ENCODE measurements at regions not wholly inside any gene's neighbourhood (a gene's known extent, or its start where the extent isn't known, plus 50 kb on each side); places are given as distances from the start of the nearest gene placed in this dataset.

DNA sequence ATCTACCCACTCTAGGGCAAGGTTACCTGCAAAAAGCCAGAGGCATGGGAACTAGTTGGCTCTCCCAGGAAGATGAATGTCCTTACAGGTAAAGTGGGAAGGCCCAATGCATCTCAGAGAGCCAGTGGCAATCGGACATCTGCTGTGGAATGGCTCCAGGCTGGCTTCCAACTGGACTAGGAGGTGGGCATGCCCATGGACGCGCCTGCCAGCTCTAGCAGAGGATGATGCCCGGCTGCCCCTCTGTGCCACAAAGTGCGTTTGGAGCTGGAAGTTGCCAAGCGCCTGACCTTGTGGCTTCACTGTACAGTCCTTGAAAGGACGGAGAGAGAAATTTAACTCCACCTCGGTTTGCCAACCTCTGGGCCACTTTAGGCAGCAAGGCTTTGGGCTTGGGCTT, 84.4 kb downstream of the NR2F2 start:
- DNase-seq (ENCODE audit: low read depth in 1 of 2, low spot score in 1 of 2) = no peak

DNA sequence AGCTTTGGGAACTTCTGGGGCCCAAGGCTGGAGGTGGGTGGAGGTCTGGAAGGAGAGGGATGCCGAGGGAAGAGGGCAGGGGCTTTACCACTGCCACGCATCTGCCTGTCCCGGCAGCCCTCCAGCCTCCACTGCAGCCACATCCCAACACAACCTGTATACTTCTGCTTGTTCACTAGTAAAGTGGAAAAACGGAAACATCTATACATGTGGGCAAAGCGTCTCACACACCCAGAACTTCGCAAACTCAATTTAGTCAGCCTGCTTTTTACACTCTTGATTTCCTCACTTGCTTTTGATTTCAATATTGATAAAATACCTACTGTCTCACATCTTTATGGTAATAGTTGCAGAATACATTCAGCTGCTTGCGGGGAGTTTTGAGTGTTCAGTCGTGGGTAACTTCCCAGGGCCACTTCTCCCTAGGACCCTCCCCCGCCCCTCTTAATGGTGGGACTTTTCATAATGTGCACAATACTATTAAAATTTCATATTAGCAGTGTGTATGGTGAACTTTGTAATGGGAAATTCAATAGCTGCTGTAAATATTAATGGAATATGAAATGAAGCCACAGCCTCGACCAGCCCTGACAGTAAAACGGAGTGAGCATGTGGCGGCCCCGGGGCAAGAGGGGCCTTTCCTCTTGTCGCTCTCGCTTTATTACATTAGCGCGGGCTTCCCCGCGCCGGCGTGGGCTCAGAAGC, 85.2 kb downstream of the NR2F2 start:
- DNase-seq (ENCODE audit: low read depth in 1 of 2, low spot score in 1 of 2) = no peak

DNA sequence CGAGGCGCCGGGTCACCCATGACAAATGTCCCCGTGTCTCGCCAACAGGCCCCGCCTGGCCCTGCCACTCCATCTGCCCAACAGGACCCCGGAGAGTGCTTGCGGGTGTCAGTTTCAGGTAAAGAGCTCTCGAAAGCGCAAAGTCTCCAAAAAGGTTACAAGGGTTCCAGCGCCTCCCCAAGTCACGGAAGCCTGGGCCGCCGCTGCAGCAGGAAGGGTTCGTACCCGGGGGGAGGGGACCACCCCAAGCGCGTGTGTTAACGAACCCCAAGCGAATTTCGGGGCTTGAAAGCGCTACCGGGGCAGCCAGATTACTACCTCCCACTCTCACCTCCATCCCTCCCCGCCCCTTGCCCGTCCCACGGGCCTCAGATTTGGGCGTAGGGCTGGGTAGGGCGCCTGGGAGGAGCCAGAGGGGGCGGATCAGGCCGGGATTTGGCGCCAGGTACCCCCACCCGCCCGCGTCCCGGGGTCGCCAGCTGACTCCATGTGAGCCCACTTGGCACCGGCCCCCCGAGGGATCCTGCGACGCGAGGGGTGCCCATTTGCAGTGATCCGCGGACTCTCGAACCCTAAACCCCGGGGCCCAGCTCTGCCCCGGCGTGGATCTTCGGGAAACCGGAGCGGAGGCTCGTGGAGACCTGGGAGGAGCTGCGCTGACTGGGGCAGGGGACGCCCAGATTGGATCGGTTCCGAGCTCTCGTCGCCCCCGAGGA, 85.9 kb downstream of the NR2F2 start:
- DNase-seq (ENCODE audit: low read depth in 1 of 2, low spot score in 1 of 2) = no peak

DNA sequence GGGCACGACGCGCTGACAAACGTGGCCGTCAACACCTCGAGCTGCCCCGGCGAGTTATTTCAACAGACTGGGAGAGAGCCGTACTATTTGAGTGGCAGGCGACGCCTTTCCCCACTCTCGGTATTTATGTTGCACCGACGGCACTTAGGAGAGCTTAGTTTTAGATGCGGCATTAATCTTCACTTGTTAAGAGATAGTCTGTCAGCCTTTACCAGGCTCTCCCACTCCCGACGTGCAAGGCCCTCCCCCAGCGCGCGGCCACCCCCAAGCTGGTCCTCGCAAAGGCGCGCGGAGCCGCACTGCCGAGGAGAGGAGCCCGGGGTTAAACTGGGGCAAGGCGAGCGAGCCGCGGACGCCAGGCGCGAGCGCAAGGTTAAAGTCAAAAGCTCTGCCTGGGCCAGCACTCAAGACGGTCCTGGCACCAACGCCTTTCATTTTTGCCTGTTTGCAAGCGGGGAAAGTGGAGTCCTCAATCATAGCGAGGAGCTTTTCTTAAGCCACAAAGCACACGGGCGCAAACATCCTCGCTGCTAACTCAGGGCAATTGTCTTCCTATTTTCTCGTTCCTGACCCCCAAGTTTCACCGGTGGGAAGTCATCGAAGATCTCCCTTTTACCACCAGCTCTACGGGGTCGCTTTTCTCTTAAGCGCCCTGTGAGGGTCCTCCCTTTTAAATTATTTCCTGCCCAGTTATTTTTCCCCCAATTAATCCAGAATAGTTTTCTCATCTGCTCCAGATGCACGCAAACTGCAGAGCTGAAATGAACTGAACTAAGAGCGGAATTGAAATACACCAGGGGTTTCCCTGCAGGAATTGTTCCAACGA, 86.6 kb downstream of the NR2F2 start:
- DNase-seq (ENCODE audit: low read depth in 1 of 2, low spot score in 1 of 2) = no peak

DNA sequence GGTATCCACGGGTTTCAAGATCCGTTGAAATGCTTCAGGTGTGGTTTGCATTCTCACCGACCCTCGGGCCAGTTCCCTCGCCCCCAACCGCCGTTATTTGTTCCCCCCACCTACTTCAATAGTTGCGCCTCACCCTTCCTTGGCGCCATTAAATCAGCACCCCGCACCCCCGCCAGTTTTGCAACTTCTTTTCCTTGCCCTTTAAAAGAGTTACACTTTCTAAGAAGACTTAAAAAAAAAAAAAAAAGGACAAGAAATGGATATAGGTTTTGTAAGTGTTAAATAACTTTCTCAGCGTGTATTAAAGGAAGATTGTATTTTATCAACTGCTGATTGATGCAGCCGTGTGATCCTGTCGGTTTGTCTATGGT, 87.2 kb downstream of the NR2F2 start:
- no peak for DNase-seq (ENCODE audit: low read depth in 1 of 2, low spot score in 1 of 2)

DNA sequence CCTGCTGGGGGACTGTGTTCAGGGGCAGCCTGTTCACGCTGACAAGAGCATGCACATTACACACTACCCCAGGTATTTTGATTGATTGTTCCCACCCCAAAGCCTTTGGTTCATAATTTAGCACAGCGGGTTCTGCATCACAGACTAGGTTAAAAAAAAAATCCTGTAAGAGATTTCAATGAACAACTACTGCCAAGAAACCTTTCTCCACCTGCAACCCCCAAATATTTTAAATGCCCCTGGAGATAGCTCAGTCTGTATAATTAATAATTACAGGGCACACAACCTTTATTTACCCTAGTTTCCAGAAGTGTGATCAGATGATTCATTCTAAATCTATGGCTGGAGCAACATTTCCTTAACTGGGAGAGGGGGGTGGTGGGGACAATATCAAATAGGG, 87.6 kb downstream of the NR2F2 start:
- DNase-seq (ENCODE audit: low read depth in 1 of 2, low spot score in 1 of 2) = no peak

DNA sequence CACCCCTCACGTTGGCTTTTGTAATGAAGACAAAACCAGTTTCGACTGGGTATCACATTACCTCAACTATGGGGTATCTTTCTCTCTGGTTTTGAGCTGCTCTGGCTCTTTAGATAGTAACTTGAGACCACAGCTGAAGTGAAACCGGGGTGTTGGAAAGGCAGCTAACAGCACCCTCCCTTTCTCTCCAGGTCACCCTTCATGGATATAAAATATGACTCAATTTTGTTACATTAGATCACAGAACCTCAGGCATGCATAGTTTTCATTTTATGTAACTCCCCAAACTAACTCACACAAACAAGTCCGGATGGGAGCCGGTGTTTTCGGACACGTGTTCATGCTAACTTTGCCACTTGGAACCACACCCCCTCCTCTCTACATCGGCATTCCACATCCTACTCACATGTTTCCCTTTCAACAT, 90.7 kb downstream of the NR2F2 start:
- no peak for DNase-seq (ENCODE audit: low read depth in 1 of 2, low spot score in 1 of 2)

DNA sequence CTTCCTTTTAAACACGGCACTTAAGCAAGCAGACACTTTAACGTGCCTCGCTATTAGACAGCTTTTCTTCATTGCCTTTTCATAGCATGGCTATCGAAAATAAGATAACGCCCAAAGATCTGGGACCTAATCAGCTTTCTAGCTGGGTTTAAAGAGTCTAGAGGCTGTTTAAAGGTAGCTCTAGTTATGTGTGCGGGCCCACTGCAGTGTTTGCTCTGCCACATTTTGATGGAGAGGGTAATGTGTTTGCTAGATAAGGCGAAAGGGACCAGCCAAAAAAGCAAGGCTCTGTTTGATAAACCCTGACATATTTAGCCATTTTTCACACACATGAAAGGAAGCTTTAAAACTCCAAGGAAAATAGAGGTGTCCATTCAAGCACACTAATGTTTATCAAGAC, 91.6 kb downstream of the NR2F2 start:
- no peak for DNase-seq (ENCODE audit: low read depth in 1 of 2, low spot score in 1 of 2)

DNA sequence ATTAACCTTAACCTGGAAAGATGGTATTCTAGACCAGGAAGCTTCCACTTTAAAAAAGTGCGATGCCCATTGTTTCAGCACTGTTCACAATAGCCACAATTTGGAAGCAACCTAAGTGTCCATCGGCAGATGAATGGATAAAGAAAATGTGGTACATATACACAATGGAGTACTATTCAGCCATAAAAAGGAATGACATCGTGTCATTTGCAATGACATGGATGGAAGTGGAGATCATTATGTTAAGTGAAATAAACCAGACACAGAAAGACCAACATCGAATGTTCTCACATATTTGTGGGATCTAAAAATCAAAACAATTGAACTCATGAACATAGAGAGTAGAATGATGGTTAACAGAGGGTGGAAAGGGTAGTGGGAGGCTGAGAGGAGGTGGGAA, 94.2 kb downstream of the NR2F2 start:
- no peak for DNase-seq (ENCODE audit: low read depth in 1 of 2, low spot score in 1 of 2)

DNA sequence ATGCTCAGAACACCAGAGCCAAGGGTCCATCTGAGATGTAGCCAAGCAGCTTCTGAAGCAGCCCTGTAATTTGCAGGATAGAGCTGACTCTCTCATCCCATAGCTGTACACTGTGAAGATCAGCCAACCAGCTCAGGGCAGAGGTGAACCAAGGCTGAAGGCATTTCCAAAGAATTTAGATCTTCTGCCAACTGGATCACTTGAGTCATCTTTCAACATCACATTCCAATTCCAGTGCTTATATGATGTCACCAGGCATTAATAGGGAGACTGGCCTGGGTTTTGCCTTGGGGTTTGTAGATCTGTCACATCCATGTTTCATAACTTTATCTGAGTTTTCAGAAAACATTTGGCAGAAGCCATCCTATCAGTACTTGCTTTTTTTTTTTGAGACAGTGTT, 98.2 kb downstream of the NR2F2 start:
- DNase-seq (ENCODE audit: low read depth in 1 of 2, low spot score in 1 of 2) = no peak

DNA sequence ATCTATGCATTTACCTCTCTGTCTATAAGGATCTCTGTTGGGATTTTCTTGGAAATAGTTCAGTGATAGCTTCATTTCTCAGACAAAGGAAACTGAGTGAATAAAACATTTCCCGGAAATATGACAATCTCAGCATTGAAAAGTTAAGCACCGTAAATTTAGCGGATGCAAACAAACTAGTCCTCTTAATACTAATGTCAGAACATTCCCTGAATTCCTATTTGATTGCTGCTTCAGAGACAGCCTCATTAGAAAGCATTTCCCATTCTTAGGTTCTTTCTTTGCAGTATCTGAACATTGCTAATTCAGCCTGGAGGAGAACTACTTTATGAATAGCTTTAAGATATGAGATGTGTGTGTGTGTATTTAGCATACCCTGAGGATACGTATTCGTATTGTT, 101.3 kb downstream of the NR2F2 start:
- DNase-seq (ENCODE audit: low read depth in 1 of 2, low spot score in 1 of 2) = no peak

DNA sequence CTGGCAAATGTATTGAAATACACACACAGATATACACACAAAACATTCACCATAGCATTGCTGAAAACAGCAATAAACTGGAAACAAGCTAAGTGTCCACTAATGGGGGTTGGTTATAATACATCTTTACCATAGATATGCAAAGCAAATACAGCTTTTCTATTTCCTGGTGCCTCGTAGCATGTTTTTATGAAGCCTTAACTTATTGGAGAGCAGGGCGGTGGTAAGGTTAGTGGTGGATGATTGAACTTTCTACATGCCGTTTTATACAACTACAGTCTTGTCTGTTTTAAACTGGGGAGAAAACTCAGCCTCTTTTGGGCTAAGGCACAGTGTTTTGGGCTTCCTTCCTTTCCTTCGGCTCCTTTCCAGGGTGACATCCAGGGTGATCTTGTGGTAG, 104.5 kb downstream of the NR2F2 start:
- DNase-seq (ENCODE audit: low read depth in 1 of 2, low spot score in 1 of 2) = no peak

DNA sequence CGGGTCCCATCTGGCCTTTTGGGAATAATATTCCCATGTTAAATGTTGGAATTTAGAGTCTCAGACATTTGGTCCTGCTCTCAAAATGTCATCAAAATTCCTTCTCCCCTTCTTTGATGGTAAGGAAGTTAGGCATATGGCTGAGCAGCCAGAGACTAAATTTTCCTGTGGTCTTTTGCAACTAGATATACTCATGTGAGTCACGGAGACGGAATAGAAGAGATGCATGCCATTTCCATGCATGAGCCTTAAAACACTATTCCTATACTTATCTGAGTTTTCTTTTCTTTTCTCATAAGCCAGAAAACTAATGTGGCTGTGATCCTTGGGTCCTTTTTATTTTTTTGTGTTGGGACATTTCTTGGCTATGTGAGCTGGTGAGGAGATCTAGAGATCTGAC, 105.3 kb downstream of the NR2F2 start:
- no peak for DNase-seq (ENCODE audit: low read depth in 1 of 2, low spot score in 1 of 2)

DNA sequence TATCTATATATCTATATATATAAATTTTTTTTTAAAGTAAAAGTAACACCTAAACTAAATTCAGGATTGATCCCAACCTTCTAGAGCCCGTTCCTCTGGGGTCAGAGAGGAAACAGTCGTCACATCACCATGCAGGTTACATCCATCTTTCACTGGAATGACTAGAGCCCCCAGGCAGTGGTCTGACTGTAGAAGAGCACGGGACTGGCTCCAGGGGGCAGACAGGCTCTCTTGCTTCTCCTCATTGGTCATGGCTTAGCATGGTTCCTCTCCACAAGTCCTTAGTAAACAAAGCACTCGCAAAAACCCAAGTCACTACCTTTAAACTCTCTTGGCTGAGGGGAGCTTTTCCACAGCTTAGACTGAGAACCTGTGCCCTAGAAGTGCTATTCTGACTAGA, 110.5 kb downstream of the NR2F2 start:
- DNase-seq (ENCODE audit: low read depth in 1 of 2, low spot score in 1 of 2) = no peak

DNA sequence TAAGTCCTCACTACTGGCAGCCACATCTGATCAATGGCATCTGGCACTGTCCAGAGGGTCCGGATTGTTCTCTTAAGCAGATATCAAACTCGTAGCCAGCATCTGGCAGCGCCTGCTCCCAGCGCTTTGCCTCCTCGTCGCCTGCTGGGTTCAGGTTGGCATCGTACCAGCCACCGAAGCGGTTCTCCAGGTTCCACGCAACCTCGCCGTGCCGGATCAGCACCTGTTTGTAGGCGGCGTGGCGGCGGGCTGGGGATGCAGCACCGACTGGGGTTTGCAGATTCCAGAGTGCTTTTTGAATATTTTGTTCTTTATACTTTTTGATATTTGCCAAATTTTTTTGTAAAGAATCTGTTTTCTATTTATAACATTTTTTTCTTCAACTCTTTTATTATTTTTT, 111.6 kb downstream of the NR2F2 start:
- no peak for DNase-seq (ENCODE audit: low read depth in 1 of 2, low spot score in 1 of 2)

DNA sequence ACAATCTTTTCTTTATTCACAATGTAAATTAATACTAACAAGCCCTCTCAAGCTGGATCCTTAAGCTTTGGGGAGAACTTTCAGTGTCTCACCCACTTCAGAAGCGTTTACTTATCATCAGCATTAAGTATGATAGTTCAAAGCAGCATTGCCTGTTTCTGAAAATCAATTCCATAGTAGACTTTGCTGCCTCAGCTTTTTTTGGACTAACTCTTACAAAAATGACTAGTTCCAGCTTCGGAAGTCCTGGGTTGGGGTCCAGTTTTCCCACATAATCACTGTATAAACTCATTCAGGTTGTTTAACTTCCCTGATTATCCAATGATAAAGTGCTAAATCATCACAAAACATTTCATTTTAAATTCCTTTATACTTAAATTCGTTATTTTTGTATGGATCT, 114.4 kb downstream of the NR2F2 start:
- no peak for DNase-seq (ENCODE audit: low read depth in 1 of 2, low spot score in 1 of 2)

DNA sequence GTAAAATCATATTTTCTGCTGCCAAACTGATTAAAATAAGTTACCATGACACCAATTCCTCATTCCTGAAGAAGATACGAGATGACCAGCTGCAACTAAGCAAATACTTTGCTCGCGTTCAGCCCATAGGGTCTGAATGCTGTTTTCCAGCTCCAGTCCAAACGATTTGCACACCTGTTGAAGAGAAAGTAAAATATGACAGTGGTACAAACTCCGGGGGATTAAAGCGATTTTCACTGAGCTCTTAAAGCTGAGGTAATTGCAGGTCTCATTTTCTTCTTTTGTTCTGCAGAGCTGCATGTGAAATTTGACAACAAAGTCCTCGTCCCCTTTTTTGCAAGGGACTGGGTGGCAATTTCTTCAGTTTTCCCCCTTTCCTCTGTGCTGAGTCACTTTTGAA, 118.4 kb downstream of the NR2F2 start:
- no peak for DNase-seq (ENCODE audit: low read depth in 1 of 2, low spot score in 1 of 2)

DNA sequence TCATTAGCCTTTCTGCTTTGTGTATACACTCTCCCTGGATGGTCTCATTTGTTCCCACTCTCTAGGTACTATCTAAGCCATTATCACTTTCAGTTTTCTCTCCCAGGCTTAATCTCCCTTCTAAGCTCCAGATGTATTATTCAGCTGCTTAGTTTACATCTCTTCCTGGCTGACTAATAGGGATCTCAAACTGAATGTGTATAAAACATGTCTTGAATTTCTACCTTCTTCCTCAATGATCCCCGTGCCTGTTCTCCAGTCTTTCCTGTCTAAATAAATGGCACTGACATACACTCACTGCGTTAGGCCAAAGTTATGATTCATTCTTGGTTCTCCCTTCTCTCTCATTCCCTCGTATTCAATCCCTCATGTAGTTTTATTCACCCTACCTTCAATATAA, 127.3 kb downstream of the NR2F2 start:
- DNase-seq (ENCODE audit: low read depth in 1 of 2, low spot score in 1 of 2) = no peak

DNA sequence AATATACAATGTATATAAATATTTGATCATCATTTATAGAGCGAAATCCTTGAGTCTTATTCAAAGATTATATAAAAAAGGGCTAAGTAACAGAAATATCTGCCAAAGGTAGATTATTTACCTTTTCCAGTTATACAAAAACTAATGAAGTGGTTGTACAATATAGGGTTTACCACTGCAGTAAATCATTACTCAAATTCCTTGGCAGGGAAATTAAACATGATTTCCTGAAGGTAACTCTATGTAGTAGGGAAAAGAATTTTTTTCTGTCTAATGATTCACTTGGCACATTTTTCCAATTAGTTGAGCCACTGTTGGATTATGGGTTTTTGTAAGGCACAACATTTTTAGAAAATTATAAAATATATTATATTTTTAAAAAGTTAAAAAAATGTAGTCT, 129.6 kb downstream of the NR2F2 start:
- DNase-seq (ENCODE audit: low read depth in 1 of 2, low spot score in 1 of 2) = no peak

DNA sequence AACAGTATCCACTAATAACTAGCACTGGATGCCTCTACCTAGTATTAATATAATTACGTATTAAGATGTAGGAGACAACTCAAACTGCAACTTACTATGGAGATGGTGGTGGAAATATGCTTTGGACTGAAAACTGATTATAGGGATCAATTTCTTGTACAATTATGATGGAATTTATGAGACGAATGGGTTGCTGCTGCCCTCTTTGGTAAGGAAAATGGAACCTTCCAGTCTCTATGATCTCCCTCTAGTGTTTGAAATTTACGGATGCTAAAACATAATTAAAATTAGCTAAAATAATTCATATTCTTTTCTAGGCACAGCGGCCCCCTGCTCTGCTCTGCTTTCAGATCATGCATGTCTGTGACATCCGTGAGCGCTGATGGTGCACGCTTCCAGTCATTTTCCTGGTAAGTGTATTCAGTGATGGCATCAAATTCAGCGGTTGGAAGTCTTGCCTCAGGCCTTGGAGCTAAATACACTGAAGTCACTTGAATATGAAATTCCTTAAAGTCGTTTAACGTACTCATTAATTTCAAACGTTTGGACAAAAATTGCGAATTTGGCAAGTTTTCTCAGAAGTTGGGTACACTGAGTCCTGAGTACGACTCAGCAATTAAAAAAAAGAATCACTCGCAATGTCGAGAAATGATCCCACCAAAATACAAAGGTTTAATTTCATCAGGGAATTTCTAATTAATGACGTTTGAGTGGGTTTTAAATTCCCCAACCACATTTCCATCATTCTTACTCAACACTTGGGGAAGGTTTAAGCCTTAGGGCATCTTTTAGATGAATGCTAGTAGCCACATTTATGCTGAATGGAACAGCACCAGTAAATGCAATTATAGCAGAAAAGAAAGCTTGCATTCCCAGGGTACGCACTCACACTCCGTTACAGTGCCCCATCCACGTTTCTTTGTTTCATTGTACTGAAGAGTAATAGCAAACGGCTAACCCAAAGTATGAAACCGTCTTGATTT, 132.6 kb downstream of the NR2F2 start:
- no peak for DNase-seq (ENCODE audit: low read depth in 1 of 2, low spot score in 1 of 2)

DNA sequence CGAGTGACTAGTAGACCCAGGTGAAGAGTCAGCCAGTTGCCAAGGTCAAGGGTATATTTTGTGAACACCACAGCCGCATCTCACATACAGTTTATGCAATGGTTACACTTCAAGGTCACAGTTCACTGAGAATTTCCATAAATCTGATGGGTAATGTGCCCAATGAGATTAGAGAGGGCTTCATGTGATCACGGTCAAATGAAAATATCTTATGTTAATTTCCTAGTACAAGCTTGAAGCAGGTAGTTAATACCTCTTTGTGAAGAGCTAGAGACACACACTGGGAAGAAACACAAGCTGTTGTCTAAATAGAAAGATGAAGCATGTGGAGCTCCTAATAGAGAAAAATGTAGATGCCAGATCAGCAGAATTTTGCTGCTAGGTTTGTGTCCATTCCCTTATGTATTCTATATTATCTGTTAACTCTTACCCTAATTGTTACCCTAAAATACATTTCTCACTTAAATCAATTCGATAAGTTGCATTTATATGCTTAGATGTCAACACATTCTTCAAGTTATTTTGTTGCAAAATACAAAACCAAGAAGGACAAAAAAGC, 136.0 kb downstream of the NR2F2 start:
- no peak for DNase-seq (ENCODE audit: low read depth in 1 of 2, low spot score in 1 of 2)

All from activated CD4-positive, alpha-beta T cell treated with anti-CD3 and anti-CD28 coated beads, Interleukin-2, amount 50 U/mL, for 24 hours (primary cell).